ENCODE measurements at regions not wholly inside any gene's neighbourhood (a gene's known extent, or its start where the extent isn't known, plus 50 kb on each side); places are given as distances from the start of the nearest gene placed in this dataset.

DNA sequence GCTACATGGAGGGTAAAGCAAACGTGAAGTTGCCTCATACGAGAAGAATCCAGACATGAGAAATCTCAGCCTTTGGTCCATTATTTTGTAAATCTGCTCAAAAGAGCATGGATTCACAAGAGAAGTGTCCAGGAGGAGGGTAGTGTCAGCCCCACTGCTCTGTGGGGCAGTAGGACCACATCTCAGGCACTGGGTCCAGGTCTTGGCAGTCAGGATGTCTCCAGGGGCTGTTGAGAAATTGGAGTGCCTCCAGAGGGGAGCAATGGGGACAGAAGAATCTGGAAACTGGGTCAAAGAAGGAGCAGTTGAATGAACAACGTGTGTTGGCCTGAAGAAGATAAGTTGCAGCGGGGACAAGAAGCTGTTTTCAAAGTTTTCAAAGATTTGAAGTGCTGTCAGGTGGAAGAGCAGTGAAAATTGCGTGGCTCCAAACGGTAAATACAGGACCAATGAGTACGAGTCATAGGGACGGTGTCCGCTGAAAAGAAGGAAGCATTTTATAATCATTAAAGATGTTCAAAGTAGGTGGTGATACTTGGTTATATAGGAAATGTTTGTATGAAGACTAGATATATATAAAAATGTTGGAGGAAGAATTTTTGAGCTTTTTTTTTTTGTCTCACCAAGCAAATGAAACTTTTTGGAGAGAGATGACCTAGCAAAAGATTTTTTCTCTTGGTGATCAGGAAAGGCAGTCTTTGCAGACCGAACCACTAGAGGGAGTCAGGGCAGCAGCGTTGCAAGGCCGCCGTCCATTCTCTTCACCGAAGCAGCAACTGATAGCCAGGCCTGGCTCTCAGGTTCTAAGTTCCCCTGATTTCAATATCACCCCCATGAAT lies 57.1 kb upstream of the ZBED3 start:
- DNase-seq (peak; percentile 68 to 73), FAIRE-seq (no peak)
- Histone ChIP-seq H3K4me3 (ENCODE audit: low read depth in 1 of 3, low read length in 3 of 3) (no peak overlapping the region), H3K4me1 (ENCODE audit: control insufficient read depth in 3 of 3, insufficient read depth in 2 of 3, low read depth in 1 of 3, low read length in 2 of 3) (no peaks in the 10 kb centered on the region), H3K9me3 (ENCODE audit: control insufficient read depth in 2 of 2, insufficient read depth in 1 of 2, low read depth in 1 of 2, low read length in 1 of 2) (no peaks in the 10 kb centered on the region), H3K27me3 (ENCODE audit: control insufficient read depth in 3 of 3, insufficient read depth in 3 of 3, low read length in 3 of 3) (no peaks in the 10 kb centered on the region), H3K27ac (ENCODE audit: low read depth in 1 of 3, low read length in 2 of 3) (no peak overlapping the region), H3K36me3 (ENCODE audit: control insufficient read depth in 3 of 3, insufficient read depth in 2 of 3, low read depth in 1 of 3, low read length in 3 of 3) (no peaks in the 10 kb centered on the region)
- whole genome bisulfite sequencing, 3 donors: 41 to 53% (median 50%) methylated on average over 14 of the region's 14 CpGs

DNA sequence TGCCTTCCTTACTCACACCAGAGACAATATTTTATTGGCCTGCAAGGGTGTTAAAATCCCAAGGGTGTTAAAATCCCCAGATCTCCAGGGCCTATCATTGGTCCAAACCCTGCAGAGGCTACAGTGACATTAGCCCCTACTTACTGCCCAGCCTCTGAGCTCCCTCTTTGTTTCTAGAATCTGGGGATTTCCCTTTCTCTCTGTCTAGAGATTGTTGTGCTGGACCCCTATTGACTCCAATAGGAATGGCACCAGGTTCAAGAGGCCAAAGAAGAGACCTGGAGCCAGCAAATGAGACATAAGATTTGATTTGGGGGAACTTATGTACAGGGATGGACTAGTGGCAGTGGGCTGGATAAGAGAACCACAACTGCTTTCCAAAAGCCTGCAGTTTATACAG lies 53.3 kb upstream of the ZBED3 start:
- H3K4me3 ChIP-seq (ENCODE audit: low read depth in 1 of 3, low read length in 3 of 3): no peak overlapping the region
- no peaks in the 10 kb centered on the region for H3K4me1 ChIP-seq (ENCODE audit: control insufficient read depth in 3 of 3, insufficient read depth in 2 of 3, low read depth in 1 of 3, low read length in 2 of 3)
- no peak for FAIRE-seq
- H3K27ac ChIP-seq (ENCODE audit: low read depth in 1 of 3, low read length in 2 of 3): no peak overlapping the region
- H3K9me3 ChIP-seq (ENCODE audit: control insufficient read depth in 2 of 2, insufficient read depth in 1 of 2, low read depth in 1 of 2, low read length in 1 of 2): no peaks in the 10 kb centered on the region
- H3K36me3 ChIP-seq (ENCODE audit: control insufficient read depth in 3 of 3, insufficient read depth in 2 of 3, low read depth in 1 of 3, low read length in 3 of 3): no peaks in the 10 kb centered on the region
- H3K27me3 ChIP-seq (ENCODE audit: control insufficient read depth in 3 of 3, insufficient read depth in 3 of 3, low read length in 3 of 3): no peaks in the 10 kb centered on the region
- DNase-seq: no peak

DNA sequence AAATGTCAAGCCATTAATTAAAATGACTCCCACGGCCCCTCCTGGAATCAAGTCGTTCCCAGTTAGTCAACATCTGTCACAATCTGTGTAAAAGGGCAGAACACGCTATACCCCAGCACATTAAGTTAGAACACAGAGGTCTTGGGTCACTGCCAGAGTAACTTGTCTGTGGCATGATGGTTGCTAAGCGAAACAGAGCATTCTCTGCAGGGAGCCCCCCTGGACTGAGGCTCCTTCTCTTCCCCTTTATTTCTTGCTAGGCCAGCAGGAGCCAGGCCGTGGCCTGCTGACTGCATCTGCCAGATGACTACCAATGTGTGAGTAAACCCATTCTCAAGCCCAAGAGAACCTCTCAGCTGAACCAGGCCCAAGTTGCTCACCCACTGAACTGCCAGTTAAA lies 51.9 kb upstream of the ZBED3 start:
- Histone ChIP-seq H3K4me1 (ENCODE audit: control insufficient read depth in 3 of 3, insufficient read depth in 2 of 3, low read depth in 1 of 3, low read length in 2 of 3) (no peaks in the 10 kb centered on the region), H3K27me3 (ENCODE audit: control insufficient read depth in 3 of 3, insufficient read depth in 3 of 3, low read length in 3 of 3) (no peaks in the 10 kb centered on the region), H3K4me3 (ENCODE audit: low read depth in 1 of 3, low read length in 3 of 3) (no peak overlapping the region), H3K27ac (ENCODE audit: low read depth in 1 of 3, low read length in 2 of 3) (no peak overlapping the region), H3K36me3 (ENCODE audit: control insufficient read depth in 3 of 3, insufficient read depth in 2 of 3, low read depth in 1 of 3, low read length in 3 of 3) (no peaks in the 10 kb centered on the region), H3K9me3 (ENCODE audit: control insufficient read depth in 2 of 2, insufficient read depth in 1 of 2, low read depth in 1 of 2, low read length in 1 of 2) (no peaks in the 10 kb centered on the region)
- WGBS, 3 donors: 73 to 84% (median 75%) methylated on average over 5 of the region's 5 CpGs
- FAIRE-seq (no peak), DNase-seq (no peak)

Measured in small intestine (tissue), 7 donors.